IMR-90 (cell line): ENCODE measurements at regions not wholly inside any gene's neighbourhood (a gene's known extent, or its start where the extent isn't known, plus 50 kb on each side); places are given as distances from the start of the nearest gene placed in this dataset.

ENCODE experiments used
- CEBPB ChIP-seq: IDR thresholded peaks from 2 replicates; pipeline ENCODE4 v1.6.1; 2012; ENCODE audit warnings: low read depth, low read length, improper control_type of control experiment
- CHD1 ChIP-seq: IDR thresholded peaks from 2 replicates; pipeline ENCODE4 v1.6.1; 2012; ENCODE audit warnings: low read depth, low read length, improper control_type of control experiment
- CTCF ChIP-seq: conservative IDR thresholded peaks from 2 replicates; pipeline ENCODE4 v1.5.1; 2012; ENCODE audit warnings: mild to moderate bottlenecking, low read depth, low read length, improper control_type of control experiment
- ELK1 ChIP-seq: fragments of 150-350 bp; IDR thresholded peaks from 2 replicates; pipeline ENCODE4 v1.6.1; 2016; ENCODE audit warnings: low read depth, mild to moderate bottlenecking, low read length, moderate library complexity, borderline replicate concordance
- MAFK ChIP-seq: IDR thresholded peaks from 2 replicates; pipeline ENCODE4 v1.6.1; 2012; ENCODE audit warnings: low read depth, low read length, improper control_type of control experiment
- MAZ ChIP-seq: IDR thresholded peaks from 2 replicates; pipeline ENCODE4 v1.6.1; 2012; ENCODE audit warnings: low read depth, mild to moderate bottlenecking, low read length, improper control_type of control experiment, moderate library complexity, borderline replicate concordance
- POLR2A ChIP-seq: IDR thresholded peaks from 2 replicates; pipeline ENCODE4 v1.6.1; 2012; ENCODE audit warnings: mild to moderate bottlenecking, low read depth, low read length
- RAD21 ChIP-seq: IDR thresholded peaks from 2 replicates; pipeline ENCODE4 v1.6.1; 2012; ENCODE audit warnings: low read length, improper control_type of control experiment
- USF2 ChIP-seq: fragments of 150-350 bp; IDR thresholded peaks from 2 replicates; pipeline ENCODE4 v1.6.1; 2017; ENCODE audit warnings: mild to moderate bottlenecking, antibody characterized with exemption, low read length, low read depth

- TF ChIP-seq CTCF (no peak), POLR2A (no peak), MAZ (no peak), MAFK (no peak), USF2 (no peak), CHD1 (no peak), ELK1 (no peak), CEBPB (no peak), RAD21 (no peak)
These were observed 290.5 kb upstream of the ITGA1 start for GRCh38 chr5:52497133-52497693.
